ENCODE measurements at regions not wholly inside any gene's neighbourhood (a gene's known extent, or its start where the extent isn't known, plus 50 kb on each side); places are given as distances from the start of the nearest gene placed in this dataset.

GRCh38 chr4:128684016-128684415, 125.5 kb upstream of the JADE1 start:
- TF ChIP-seq CTCF (IDR thresholded peaks at IDR 0.05; ENCODE audit: poor library complexity) (no peak), EZH2 (IDR thresholded peaks at IDR 0.05; ENCODE audit: borderline replicate concordance) (no peak)

Measured in hepatocyte (in vitro differentiated cells).